ENCODE measurements at regions not wholly inside any gene's neighbourhood (a gene's known extent, or its start where the extent isn't known, plus 50 kb on each side); places are given as distances from the start of the nearest gene placed in this dataset.

DNA sequence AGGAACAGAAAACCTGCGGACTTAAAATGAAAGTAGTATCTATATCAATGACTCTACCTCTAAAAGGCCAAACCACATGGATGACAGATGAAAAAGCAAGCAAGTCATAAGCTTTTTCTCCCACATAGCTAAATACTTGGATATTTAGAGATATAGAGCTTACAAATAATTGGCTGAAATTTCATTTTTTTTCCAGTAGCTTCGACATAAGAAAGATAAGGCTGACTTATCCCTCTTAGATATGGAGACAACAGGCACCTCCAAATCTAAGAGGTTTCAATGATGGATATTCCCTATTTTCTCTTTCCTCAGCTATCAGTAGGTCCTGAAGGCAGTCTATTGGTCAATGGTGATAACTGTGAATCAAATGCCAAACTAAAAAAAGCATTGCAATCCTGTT is 460.3 kb downstream of the MEIS1 start:
- Histone ChIP-seq H3K27ac (no peak overlapping the region), H3K4me3 (no peak overlapping the region)
- TF ChIP-seq, protein P1, sequence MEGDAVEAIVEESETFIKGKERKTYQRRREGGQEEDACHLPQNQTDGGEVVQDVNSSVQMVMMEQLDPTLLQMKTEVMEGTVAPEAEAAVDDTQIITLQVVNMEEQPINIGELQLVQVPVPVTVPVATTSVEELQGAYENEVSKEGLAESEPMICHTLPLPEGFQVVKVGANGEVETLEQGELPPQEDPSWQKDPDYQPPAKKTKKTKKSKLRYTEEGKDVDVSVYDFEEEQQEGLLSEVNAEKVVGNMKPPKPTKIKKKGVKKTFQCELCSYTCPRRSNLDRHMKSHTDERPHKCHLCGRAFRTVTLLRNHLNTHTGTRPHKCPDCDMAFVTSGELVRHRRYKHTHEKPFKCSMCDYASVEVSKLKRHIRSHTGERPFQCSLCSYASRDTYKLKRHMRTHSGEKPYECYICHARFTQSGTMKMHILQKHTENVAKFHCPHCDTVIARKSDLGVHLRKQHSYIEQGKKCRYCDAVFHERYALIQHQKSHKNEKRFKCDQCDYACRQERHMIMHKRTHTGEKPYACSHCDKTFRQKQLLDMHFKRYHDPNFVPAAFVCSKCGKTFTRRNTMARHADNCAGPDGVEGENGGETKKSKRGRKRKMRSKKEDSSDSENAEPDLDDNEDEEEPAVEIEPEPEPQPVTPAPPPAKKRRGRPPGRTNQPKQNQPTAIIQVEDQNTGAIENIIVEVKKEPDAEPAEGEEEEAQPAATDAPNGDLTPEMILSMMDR (IDR thresholded peaks at IDR 0.05) = no peak
- DNase-seq (ENCODE audit: low spot score) = no peak

DNA sequence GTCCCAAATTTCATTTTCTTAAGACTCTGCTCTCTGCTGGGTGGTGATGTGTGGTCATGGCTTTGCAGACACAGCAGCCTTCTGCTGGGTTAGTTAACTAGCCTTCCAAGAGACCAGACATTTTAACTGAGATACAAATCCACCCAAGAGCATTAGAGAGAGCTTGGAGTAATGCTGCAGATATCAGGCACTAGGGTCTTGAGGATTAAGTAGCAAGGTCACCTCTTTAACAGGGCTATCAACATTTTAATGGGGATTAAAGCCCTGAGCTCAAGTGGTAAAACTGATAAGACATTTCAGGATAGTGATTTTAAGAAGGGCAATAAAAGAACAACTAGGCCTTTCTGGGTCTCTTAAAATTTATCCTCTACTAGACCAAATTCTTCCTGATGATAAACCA is 461.2 kb downstream of the MEIS1 start:
- no peak for DNase-seq (ENCODE audit: low spot score)
- H3K4me3 ChIP-seq = no peak overlapping the region
- TF ChIP-seq, protein P1 (IDR thresholded peaks at IDR 0.05) = no peak
- no peak overlapping the region for H3K27ac ChIP-seq

DNA sequence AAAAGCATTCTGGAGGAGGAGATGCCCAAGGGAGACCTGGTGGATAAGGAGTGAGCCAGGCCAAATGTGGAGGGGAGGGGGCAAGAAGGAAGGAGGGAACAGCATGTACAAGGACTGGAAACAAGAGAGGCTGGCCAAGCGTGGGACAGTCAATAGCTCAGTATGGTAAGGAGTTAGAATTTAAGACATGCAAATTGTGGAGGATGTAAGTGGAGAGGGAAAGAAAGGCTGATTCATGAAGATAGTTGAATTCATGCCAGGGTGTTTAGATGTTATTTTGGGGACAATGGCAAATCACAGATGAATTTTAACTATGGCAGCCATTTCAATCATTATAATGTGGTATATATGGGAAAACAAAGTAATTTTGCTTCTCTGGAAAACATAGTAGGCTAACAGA is 462.3 kb downstream of the MEIS1 start:
- Histone ChIP-seq H3K27ac (no peak overlapping the region), H3K4me3 (no peak overlapping the region)
- TF ChIP-seq, protein P1 (IDR thresholded peaks at IDR 0.05) = no peak
- no peak for DNase-seq (ENCODE audit: low spot score)

DNA sequence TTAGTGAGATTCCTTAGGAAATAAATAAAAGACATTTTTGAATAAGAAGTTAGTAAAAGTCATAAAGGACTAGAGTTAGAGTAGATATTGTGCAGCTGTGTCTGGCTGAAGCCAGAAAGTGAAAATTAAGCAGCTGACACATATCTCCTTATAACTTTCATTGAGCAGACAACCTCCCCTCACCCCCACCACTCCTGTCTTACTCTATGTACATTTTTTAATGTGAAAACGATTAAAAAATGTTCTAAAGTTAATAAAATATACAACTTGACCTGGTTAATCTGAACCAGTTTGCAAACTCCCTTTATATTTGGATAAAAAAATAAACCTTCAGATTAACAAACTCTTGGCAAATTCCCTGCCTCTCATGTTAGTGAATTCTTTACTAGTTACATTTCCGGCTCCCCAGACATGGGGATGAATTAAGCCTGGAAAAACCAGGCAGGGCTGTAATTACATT is 462.8 kb downstream of the MEIS1 start:
- no peak for DNase-seq (ENCODE audit: low spot score)
- no peak overlapping the region for H3K27ac ChIP-seq
- no peak overlapping the region for H3K4me3 ChIP-seq
- TF ChIP-seq, protein P1 (IDR thresholded peaks at IDR 0.05) = no peak

DNA sequence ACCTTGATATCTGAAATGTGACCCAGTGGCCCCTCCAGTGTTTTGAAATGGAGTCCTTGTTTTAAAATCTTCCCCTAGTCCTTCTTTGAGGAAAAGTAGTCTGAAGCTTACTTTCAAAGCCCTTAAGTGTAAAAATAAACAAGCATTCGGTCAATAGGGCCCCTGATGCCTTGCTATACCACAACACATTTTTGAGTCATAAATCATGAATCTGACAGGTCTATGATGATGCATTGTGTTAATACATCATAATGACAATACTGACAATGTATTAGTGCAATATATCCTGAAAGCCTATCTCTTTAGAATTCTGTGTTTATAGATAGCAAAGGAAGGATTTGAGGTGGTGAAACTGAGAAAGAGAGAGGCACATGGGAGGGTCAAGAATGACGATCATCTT is 464.2 kb downstream of the MEIS1 start:
- TF ChIP-seq, protein P1 (IDR thresholded peaks at IDR 0.05) = no peak
- Histone ChIP-seq H3K4me3 (no peak overlapping the region), H3K27ac (no peak overlapping the region)
- no peak for DNase-seq (ENCODE audit: low spot score)

DNA sequence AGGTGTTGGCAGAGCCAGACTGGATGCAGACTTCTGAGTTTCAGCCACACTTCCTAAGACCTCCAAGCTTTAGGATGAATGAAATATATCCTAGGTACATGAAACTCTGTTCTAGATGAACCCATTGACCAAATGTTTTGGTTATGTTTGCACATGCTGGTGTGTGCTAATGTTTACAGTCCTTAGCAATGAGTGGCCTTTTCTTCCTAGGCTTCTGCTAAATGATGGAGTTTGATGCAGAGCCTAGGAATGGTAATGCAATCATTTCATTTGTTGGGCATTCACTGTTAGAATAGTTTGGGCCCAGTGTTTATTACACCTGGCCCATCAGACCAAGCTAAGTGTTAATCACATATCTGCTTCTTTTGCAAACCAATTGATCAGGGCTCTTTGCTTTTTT is 464.7 kb downstream of the MEIS1 start:
- Histone ChIP-seq H3K27ac (no peak overlapping the region), H3K4me3 (no peak overlapping the region)
- TF ChIP-seq, protein P1 (IDR thresholded peaks at IDR 0.05) = no peak
- no peak for DNase-seq (ENCODE audit: low spot score)

DNA sequence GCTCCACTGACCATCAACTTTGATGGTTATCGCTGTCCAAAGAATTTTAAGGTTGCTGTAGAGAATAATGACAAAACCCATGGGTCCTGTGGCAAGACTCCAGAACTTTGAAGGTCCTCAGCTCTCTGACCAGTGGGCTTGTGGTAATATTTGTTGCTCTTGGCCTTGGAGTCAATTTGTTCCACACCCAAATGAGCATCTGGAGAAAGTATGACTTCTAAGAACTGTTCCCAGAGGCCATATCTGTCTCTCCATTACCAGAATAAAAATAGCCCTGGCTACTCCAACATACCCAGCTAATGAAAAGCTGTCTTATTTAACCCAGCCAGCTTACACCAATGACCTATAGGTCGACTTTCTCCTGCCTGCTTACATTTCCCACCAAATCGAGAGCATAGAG is 466.4 kb downstream of the MEIS1 start:
- no peak for DNase-seq (ENCODE audit: low spot score)
- TF ChIP-seq, protein P1 (IDR thresholded peaks at IDR 0.05) = no peak
- Histone ChIP-seq H3K27ac (no peak overlapping the region), H3K4me3 (no peak overlapping the region)

Measured in coronary artery (tissue), 2 donors.